ENCODE measurements at regions not wholly inside any gene's neighbourhood (a gene's known extent, or its start where the extent isn't known, plus 50 kb on each side); places are given as distances from the start of the nearest gene placed in this dataset.

- TF ChIP-seq CTCF (IDR thresholded peaks at IDR 0.05 in 4 of 5, conservative IDR thresholded peaks at IDR 0.05 in 1 of 5), result no peak
- no peak for TF ChIP-seq POLR2A (IDR thresholded peaks at IDR 0.05)
These were observed 213.3 kb upstream of the FZD8 start for GRCh38 chr10:35855155-35855947.

All from gastrocnemius medialis (tissue), 4 donors.